KMS-11 (cell line): ENCODE measurements at regions not wholly inside any gene's neighbourhood (a gene's known extent, or its start where the extent isn't known, plus 50 kb on each side); places are given as distances from the start of the nearest gene placed in this dataset.
"Not testable (repeated sequence)": the region's sequence is repeated elsewhere in the genome, so short reads cannot be mapped to it uniquely, and the experiment has no call there.

Source experiments
- H2AFZ ChIP-seq: fragments of 200-600 bp; sonication (generic); 2 replicates; pipeline ENCODE4 v1.6.1; 2016; ENCODE audit warnings: antibody characterized with exemption, mixed run types, low read depth
- H3K27ac ChIP-seq: fragments of 200-600 bp; sonication (generic); 2 replicates; pipeline ENCODE4 v1.6.1; 2016; ENCODE audit warnings: mild to moderate bottlenecking, mixed run types
- H3K27me3 ChIP-seq: fragments of 200-600 bp; sonication (generic); 2 replicates; pipeline ENCODE4 v1.6.1; 2017; ENCODE audit warnings: mild to moderate bottlenecking, low read depth, mixed run types, moderate library complexity; ENCODE audit not compliant: insufficient read depth
- H3K36me3 ChIP-seq: fragments of 200-600 bp; sonication (generic); 2 replicates; pipeline ENCODE4 v1.6.1; 2017; ENCODE audit warnings: mild to moderate bottlenecking, mixed run types; ENCODE audit not compliant: insufficient read depth
- H3K4me1 ChIP-seq: fragments of 200-600 bp; sonication (generic); 2 replicates; pipeline ENCODE4 v1.6.1; 2016; ENCODE audit warnings: mild to moderate bottlenecking, low read depth, mixed run types; ENCODE audit not compliant: poor library complexity, severe bottlenecking
- H3K4me2 ChIP-seq: fragments of 200-600 bp; sonication (generic); 2 replicates; pipeline ENCODE4 v1.7.0; 2016; ENCODE audit warnings: mild to moderate bottlenecking, mixed run types
- H3K4me3 ChIP-seq: fragments of 200-600 bp; sonication (generic); IDR thresholded peaks from 2 replicates; pipeline ENCODE4 v1.6.1; 2017; ENCODE audit warnings: low read depth, low read length, mixed read lengths; ENCODE audit not compliant: insufficient read depth
- H3K79me2 ChIP-seq: fragments of 200-600 bp; sonication (generic); 2 replicates; pipeline ENCODE4 v1.6.1; 2016; ENCODE audit warnings: low read depth, mixed run types; ENCODE audit not compliant: insufficient read depth
- H3K9ac ChIP-seq: fragments of 200-600 bp; sonication (generic); 2 replicates; pipeline ENCODE4 v1.6.1; 2016; ENCODE audit warnings: mild to moderate bottlenecking, mixed run types
- H4K20me1 ChIP-seq: fragments of 200-600 bp; sonication (generic); 2 replicates; pipeline ENCODE4 v1.6.1; 2016; ENCODE audit warnings: mild to moderate bottlenecking, mixed run types; ENCODE audit not compliant: insufficient read depth
- TF ChIP-seq, protein P1 (sequence below): fragments of 200-600 bp; sonication (generic); conservative IDR thresholded peaks from 2 replicates; pipeline ENCODE4 v1.6.1; 2017; ENCODE audit warnings: low read depth, mild to moderate bottlenecking, antibody characterized with exemption, low read length, moderate library complexity, mixed read lengths

- no peaks in the 10 kb centered on the region for H3K4me1 ChIP-seq
- no peaks in the 10 kb centered on the region for H3K79me2 ChIP-seq
- no peaks in the 10 kb centered on the region for H3K36me3 ChIP-seq
- no peaks in the 10 kb centered on the region for H3K27me3 ChIP-seq
- no peak overlapping the region for H3K27ac ChIP-seq
- no peak overlapping the region for H3K4me3 ChIP-seq
- TF ChIP-seq, protein P1, sequence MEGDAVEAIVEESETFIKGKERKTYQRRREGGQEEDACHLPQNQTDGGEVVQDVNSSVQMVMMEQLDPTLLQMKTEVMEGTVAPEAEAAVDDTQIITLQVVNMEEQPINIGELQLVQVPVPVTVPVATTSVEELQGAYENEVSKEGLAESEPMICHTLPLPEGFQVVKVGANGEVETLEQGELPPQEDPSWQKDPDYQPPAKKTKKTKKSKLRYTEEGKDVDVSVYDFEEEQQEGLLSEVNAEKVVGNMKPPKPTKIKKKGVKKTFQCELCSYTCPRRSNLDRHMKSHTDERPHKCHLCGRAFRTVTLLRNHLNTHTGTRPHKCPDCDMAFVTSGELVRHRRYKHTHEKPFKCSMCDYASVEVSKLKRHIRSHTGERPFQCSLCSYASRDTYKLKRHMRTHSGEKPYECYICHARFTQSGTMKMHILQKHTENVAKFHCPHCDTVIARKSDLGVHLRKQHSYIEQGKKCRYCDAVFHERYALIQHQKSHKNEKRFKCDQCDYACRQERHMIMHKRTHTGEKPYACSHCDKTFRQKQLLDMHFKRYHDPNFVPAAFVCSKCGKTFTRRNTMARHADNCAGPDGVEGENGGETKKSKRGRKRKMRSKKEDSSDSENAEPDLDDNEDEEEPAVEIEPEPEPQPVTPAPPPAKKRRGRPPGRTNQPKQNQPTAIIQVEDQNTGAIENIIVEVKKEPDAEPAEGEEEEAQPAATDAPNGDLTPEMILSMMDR: no peak
- H3K9ac ChIP-seq: no peak overlapping the region
- no peak overlapping the region for H3K4me2 ChIP-seq
- no peak overlapping the region for H2AFZ ChIP-seq
- no peaks in the 10 kb centered on the region for H4K20me1 ChIP-seq
Observed at GRCh38 chr4:169900241-169900845, 125.9 kb downstream of the MFAP3L start.

- Histone ChIP-seq H3K9ac (no peak overlapping the region), H4K20me1 (no peaks in the 10 kb centered on the region), H2AFZ (no peak overlapping the region), H3K27me3 (no peaks in the 10 kb centered on the region), H3K79me2 (no peaks in the 10 kb centered on the region), H3K4me3 (no peak overlapping the region), H3K27ac (no peak overlapping the region), H3K4me1 (no peaks in the 10 kb centered on the region), H3K36me3 (no peaks in the 10 kb centered on the region), H3K4me2 (no peak overlapping the region)
- TF ChIP-seq, protein P1: no peak
Observed at GRCh38 chr4:169899295-169899694, 126.9 kb downstream of the MFAP3L start.

GRCh38 chr4:169898095-169898494, 128.1 kb downstream of the MFAP3L start:
- Histone ChIP-seq H3K4me3 (no peak overlapping the region), H4K20me1 (no peaks in the 10 kb centered on the region), H3K36me3 (no peaks in the 10 kb centered on the region), H3K27ac (no peak overlapping the region), H3K4me2 (no peak overlapping the region), H3K27me3 (no peaks in the 10 kb centered on the region), H2AFZ (no peak overlapping the region), H3K79me2 (no peaks in the 10 kb centered on the region), H3K9ac (no peak overlapping the region), H3K4me1 (no peaks in the 10 kb centered on the region)
- TF ChIP-seq, protein P1: no peak

DNA sequence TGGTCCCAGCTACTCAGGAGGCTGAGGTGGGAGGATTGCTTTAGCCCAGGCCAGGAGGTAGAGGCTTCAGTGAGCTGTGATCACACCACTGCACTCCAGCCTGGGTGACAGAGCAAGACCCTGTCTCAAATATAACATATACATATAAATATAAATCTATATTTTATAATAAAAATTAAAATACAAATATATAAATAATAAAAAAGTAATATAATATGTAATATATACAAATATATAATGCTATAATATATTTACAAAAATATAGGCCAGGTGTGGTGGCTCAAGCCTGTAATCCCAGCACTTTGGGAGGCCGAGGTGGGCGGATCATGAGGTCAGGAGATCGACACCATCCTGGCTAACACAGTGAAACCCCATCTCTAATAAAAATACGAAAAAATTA, 131.4 kb downstream of the MFAP3L start:
- not testable (repeated sequence) for H3K27me3 ChIP-seq, H3K4me3 ChIP-seq, H3K27ac ChIP-seq, H3K4me1 ChIP-seq, H3K4me2 ChIP-seq, H3K36me3 ChIP-seq, H3K9ac ChIP-seq, H4K20me1 ChIP-seq, H2AFZ ChIP-seq, H3K79me2 ChIP-seq

DNA sequence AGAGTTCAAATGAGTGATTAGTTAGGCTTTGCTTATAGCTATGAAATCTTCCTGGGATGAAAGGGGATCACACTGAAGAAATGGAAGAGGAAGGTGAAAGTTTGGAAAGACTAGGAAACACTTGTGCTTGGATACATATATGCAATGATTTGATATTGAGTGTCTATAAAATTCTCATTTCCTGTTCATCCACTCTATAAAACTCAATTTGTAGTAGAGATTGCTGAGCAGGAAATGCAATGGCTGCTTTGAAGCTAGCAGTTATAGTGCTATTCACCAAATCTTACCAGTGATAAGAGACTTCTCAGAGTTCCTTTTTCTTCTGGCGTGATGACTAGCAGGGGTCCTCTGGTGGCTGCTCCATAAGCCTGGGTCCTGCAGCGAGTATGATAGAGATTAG, 128.1 kb upstream of the HPF1 start:
- Histone ChIP-seq H3K9ac (no peak overlapping the region), H4K20me1 (no peaks in the 10 kb centered on the region), H3K4me1 (no peaks in the 10 kb centered on the region), H3K4me3 (no peak overlapping the region), H3K79me2 (no peaks in the 10 kb centered on the region), H3K4me2 (no peak overlapping the region), H3K27ac (no peak overlapping the region), H3K36me3 (no peaks in the 10 kb centered on the region), H2AFZ (no peak overlapping the region), H3K27me3 (no peaks in the 10 kb centered on the region)
- TF ChIP-seq, protein P1: no peak
